DND-41 (cell line): ENCODE measurements at regions not wholly inside any gene's neighbourhood (a gene's known extent, or its start where the extent isn't known, plus 50 kb on each side); places are given as distances from the start of the nearest gene placed in this dataset.

ENCODE experiments used
- ATAC-seq: fragments of 200-7000 bp; cut with Tn5 transposase; 3 replicates; pipeline ENCODE4 v1.9.1; 2021; ENCODE audit warnings: low read depth; ENCODE audit not compliant: insufficient read depth
- DNase-seq: peaks from one replicate; pipeline ENCODE4 v3.0.0-alpha.2; 2020
- H2AFZ ChIP-seq: 2 replicates; pipeline ENCODE4 v1.6.0; 2012; ENCODE audit warnings: low read depth, low read length
- H3K27ac ChIP-seq: 2 replicates; pipeline ENCODE4 v1.5.1; 2012; ENCODE audit warnings: low read length, inconsistent platforms
- H3K27me3 ChIP-seq: fragments of 200-600 bp; sonication (generic); 2 replicates; pipeline ENCODE4 v1.6.0; 2012; ENCODE audit warnings: low read length, mild to moderate bottlenecking, inconsistent platforms; ENCODE audit not compliant: insufficient read depth, poor library complexity
- H3K36me3 ChIP-seq: 2 replicates; pipeline ENCODE4 v1.5.1; 2012; ENCODE audit warnings: low read length, inconsistent platforms; ENCODE audit not compliant: insufficient read depth
- H3K4me1 ChIP-seq: 2 replicates; pipeline ENCODE4 v1.5.1; 2012; ENCODE audit warnings: mild to moderate bottlenecking, low read length; ENCODE audit not compliant: insufficient read depth
- H3K4me2 ChIP-seq: 2 replicates; pipeline ENCODE4 v1.6.0; 2012; ENCODE audit warnings: mild to moderate bottlenecking, moderate library complexity, low read length, inconsistent platforms; ENCODE audit not compliant: insufficient read depth
- H3K4me3 ChIP-seq, 2 experiments: fragments of 200-600 bp in 1 of 2; shearing (Covaris generic) in 1 of 2; 2 replicates each; pipeline ENCODE4 v1.5.1; 2012 to 2016; ENCODE audit warnings: inconsistent platforms in 2 of 2, low read length in 2 of 2, mild to moderate bottlenecking in 2 of 2, low read depth in 1 of 2, moderate library complexity in 1 of 2
- H3K79me2 ChIP-seq: 2 replicates; pipeline ENCODE4 v1.6.0; 2012; ENCODE audit warnings: low read length, inconsistent platforms; ENCODE audit not compliant: insufficient read depth
- H3K9ac ChIP-seq: 2 replicates; pipeline ENCODE4 v1.6.0; 2012; ENCODE audit warnings: low read depth, mild to moderate bottlenecking, inconsistent platforms, low read length, moderate library complexity
- H3K9me3 ChIP-seq: 2 replicates; pipeline ENCODE4 v1.5.1; 2012; ENCODE audit warnings: low read length, moderate library complexity, mild to moderate bottlenecking, inconsistent platforms; ENCODE audit not compliant: insufficient read depth, severe bottlenecking
- H4K20me1 ChIP-seq: 2 replicates; pipeline ENCODE4 v1.6.0; 2012; ENCODE audit warnings: low read length; ENCODE audit not compliant: insufficient read depth
- EZH2 ChIP-seq: IDR thresholded peaks from 3 replicates; pipeline ENCODE4 v1.6.1; 2012; ENCODE audit warnings: borderline replicate concordance, low read depth, mild to moderate bottlenecking, moderate library complexity, low read length, inconsistent platforms; ENCODE audit not compliant: severe bottlenecking
- TF ChIP-seq, protein P1 (sequence below): IDR thresholded peaks from 2 replicates; pipeline ENCODE4 v1.5.1; 2012; ENCODE audit warnings: borderline replicate concordance, low read length, moderate library complexity, mild to moderate bottlenecking; ENCODE audit not compliant: poor library complexity, severe bottlenecking; ENCODE audit errors: extremely low read depth

- H3K27me3 ChIP-seq, result no peaks in the 10 kb centered on the region
- H2AFZ ChIP-seq, result no peak overlapping the region
- ATAC-seq, result no peak
- no peak overlapping the region for H3K4me2 ChIP-seq
- H4K20me1 ChIP-seq, result no peaks in the 10 kb centered on the region
- no peaks in the 10 kb centered on the region for H3K4me1 ChIP-seq
- DNase-seq, result no peak
- H3K79me2 ChIP-seq, result no peaks in the 10 kb centered on the region
- TF ChIP-seq, protein P1, sequence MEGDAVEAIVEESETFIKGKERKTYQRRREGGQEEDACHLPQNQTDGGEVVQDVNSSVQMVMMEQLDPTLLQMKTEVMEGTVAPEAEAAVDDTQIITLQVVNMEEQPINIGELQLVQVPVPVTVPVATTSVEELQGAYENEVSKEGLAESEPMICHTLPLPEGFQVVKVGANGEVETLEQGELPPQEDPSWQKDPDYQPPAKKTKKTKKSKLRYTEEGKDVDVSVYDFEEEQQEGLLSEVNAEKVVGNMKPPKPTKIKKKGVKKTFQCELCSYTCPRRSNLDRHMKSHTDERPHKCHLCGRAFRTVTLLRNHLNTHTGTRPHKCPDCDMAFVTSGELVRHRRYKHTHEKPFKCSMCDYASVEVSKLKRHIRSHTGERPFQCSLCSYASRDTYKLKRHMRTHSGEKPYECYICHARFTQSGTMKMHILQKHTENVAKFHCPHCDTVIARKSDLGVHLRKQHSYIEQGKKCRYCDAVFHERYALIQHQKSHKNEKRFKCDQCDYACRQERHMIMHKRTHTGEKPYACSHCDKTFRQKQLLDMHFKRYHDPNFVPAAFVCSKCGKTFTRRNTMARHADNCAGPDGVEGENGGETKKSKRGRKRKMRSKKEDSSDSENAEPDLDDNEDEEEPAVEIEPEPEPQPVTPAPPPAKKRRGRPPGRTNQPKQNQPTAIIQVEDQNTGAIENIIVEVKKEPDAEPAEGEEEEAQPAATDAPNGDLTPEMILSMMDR, result no peak
- no peak for TF ChIP-seq EZH2
- H3K9me3 ChIP-seq, result no peaks in the 10 kb centered on the region
- no peak overlapping the region for H3K4me3 ChIP-seq
- H3K27ac ChIP-seq, result no peak overlapping the region
- no peaks in the 10 kb centered on the region for H3K36me3 ChIP-seq
- H3K9ac ChIP-seq, result no peak overlapping the region
These were observed 928.8 kb downstream of the FAM181B start for GRCh38 chr11:81804858-81805257.

GRCh38 chr11:81802591-81802990 lies 931.1 kb downstream of the FAM181B start:
- no peak overlapping the region for H3K9ac ChIP-seq
- TF ChIP-seq, protein P1, result no peak
- no peak for TF ChIP-seq EZH2
- DNase-seq (no peak), ATAC-seq (no peak)
- H3K4me3 ChIP-seq, result no peak overlapping the region
- no peaks in the 10 kb centered on the region for H3K9me3 ChIP-seq
- no peaks in the 10 kb centered on the region for H4K20me1 ChIP-seq
- H2AFZ ChIP-seq, result no peak overlapping the region
- H3K27ac ChIP-seq, result no peak overlapping the region
- H3K27me3 ChIP-seq, result no peaks in the 10 kb centered on the region
- no peaks in the 10 kb centered on the region for H3K4me1 ChIP-seq
- no peaks in the 10 kb centered on the region for H3K36me3 ChIP-seq
- no peaks in the 10 kb centered on the region for H3K79me2 ChIP-seq
- H3K4me2 ChIP-seq, result no peak overlapping the region

DNA sequence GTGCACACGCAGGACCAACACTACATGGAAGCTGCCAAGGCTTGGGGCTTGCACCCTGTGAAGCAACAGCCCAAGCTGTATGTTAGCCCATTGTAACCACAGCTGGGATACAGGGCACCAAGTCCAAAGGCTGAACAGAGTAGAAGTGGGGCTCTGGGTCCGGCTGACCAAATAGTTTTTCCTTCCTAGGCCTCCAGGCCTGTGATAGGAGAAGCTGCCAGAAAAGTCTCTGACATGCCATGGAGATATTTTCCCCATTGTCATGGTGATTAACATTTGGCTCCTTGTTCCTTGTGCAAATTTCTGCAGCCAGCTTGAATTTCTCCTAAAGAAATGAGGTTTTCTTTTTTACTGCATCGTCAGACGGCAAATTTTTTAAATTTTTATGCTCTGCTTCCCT lies 941.2 kb downstream of the FAM181B start:
- Histone ChIP-seq H3K4me1 (no peaks in the 10 kb centered on the region), H3K9me3 (no peaks in the 10 kb centered on the region), H3K4me2 (no peak overlapping the region), H2AFZ (no peak overlapping the region), H3K36me3 (no peaks in the 10 kb centered on the region), H3K27me3 (no peaks in the 10 kb centered on the region), H3K27ac (no peak overlapping the region), H3K4me3 (no peak overlapping the region), H3K9ac (no peak overlapping the region), H3K79me2 (no peaks in the 10 kb centered on the region), H4K20me1 (no peaks in the 10 kb centered on the region)
- DNase-seq (no peak), ATAC-seq (no peak)
- no peak for TF ChIP-seq EZH2
- TF ChIP-seq, protein P1, result no peak

GRCh38 chr11:81787584-81788049 lies 946.0 kb downstream of the FAM181B start:
- no peak overlapping the region for H3K4me3 ChIP-seq
- TF ChIP-seq EZH2, result no peak
- TF ChIP-seq, protein P1, result peak; percentile 28
- no peak overlapping the region for H3K9ac ChIP-seq
- no peak overlapping the region for H2AFZ ChIP-seq
- DNase-seq, result no peak
- ATAC-seq, result no peak
- no peaks in the 10 kb centered on the region for H3K27me3 ChIP-seq
- no peaks in the 10 kb centered on the region for H3K79me2 ChIP-seq
- no peaks in the 10 kb centered on the region for H3K36me3 ChIP-seq
- no peak overlapping the region for H3K4me2 ChIP-seq
- no peaks in the 10 kb centered on the region for H4K20me1 ChIP-seq
- no peak overlapping the region for H3K27ac ChIP-seq
- no peaks in the 10 kb centered on the region for H3K9me3 ChIP-seq
- H3K4me1 ChIP-seq, result no peaks in the 10 kb centered on the region
